HEK293T (cell line): ENCODE measurements at regions not wholly inside any gene's neighbourhood (a gene's known extent, or its start where the extent isn't known, plus 50 kb on each side); places are given as distances from the start of the nearest gene placed in this dataset.

ENCODE experiments used
- ARNT ChIP-seq: fragments of 450-650 bp; IDR thresholded peaks from 2 replicates; pipeline ENCODE4 v1.6.1; 2017; ENCODE audit warnings: mild to moderate bottlenecking
- BHLHE40 ChIP-seq: fragments of 450-650 bp; IDR thresholded peaks from 2 replicates; pipeline ENCODE4 v1.6.1; 2016; ENCODE audit warnings: mild to moderate bottlenecking, moderate library complexity, borderline replicate concordance
- FOXA1 ChIP-seq: fragments of 450-650 bp; IDR thresholded peaks from 2 replicates; pipeline ENCODE4 v1.6.1; 2016; ENCODE audit warnings: mild to moderate bottlenecking
- FOXK2 ChIP-seq: fragments of 450-650 bp; IDR thresholded peaks from 2 replicates; pipeline ENCODE4 v1.6.1; 2016; ENCODE audit warnings: mild to moderate bottlenecking
- FOXM1 ChIP-seq: fragments of 450-650 bp; IDR thresholded peaks from 2 replicates; pipeline ENCODE4 v1.6.1; 2017; ENCODE audit warnings: mild to moderate bottlenecking, borderline replicate concordance
- HDGF ChIP-seq: fragments of 450-650 bp; IDR thresholded peaks from 2 replicates; pipeline ENCODE4 v1.6.1; 2017; ENCODE audit warnings: antibody characterized with exemption, borderline replicate concordance
- L3MBTL2 ChIP-seq: fragments of 450-650 bp; conservative IDR thresholded peaks from 2 replicates; pipeline ENCODE4 v1.6.1; 2016; ENCODE audit warnings: mild to moderate bottlenecking
- LEF1 ChIP-seq: fragments of 450-650 bp; IDR thresholded peaks from 2 replicates; pipeline ENCODE4 v1.6.1; 2017; ENCODE audit warnings: mild to moderate bottlenecking, borderline replicate concordance
- SP1 ChIP-seq: fragments of 450-650 bp; IDR thresholded peaks from 2 replicates; pipeline ENCODE4 v1.6.1; 2017
- SUZ12 ChIP-seq: fragments of 450-650 bp; IDR thresholded peaks from 2 replicates; pipeline ENCODE4 v1.6.1; 2016; ENCODE audit warnings: mild to moderate bottlenecking

DNA sequence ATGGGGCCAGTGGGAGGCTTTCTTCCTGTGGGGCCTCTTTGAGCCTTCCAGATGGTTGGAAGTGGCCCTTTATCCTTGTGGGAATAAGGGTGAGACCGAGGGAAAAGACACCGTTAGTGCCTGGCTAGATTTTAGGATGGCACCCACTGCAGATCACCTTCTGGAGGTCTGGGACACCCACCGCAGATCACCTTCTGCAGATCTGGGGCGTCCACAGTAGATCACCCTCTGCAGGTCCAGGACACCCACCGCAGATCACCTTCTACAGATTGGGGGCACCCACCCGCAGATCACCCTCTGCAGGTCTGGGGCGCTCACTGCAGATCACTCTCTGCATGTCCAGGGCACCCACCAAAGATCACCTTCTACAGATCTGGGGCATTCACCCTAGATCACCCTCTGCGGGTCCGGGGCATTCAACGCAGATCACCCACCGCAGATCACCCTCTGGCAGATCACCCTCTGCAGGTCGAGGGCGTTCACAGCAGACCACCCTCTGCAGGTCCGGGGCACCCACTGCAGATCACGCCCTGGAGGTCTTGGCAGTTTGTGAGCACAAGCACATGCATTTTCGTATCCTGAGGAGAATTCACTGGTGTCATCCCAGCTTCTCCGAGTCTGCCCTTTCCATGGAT lies 153.4 kb upstream of the TSHZ3 start:
- TF ChIP-seq FOXM1 (no peak), SUZ12 (no peak), ARNT (no peak), HDGF (no peak), FOXK2 (no peak), LEF1 (no peak), FOXA1 (no peak), L3MBTL2 (no peak), SP1 (no peak), BHLHE40 (no peak)
